Gastrocnemius medialis (tissue), 4 donors: ENCODE measurements at regions not wholly inside any gene's neighbourhood (a gene's known extent, or its start where the extent isn't known, plus 50 kb on each side); places are given as distances from the start of the nearest gene placed in this dataset.
"Not testable (repeated sequence)": the region's sequence is repeated elsewhere in the genome, so short reads cannot be mapped to it uniquely, and the experiment has no call there.

ENCODE experiments used
- ATAC-seq, 2 donors: fragments of 150-250 bp; one replicate each; pipeline ENCODE4 v1.9.1; 2016
- DNase-seq, 2 donors: peaks; one replicate each; pipeline ENCODE4 v3.0.0-alpha.2; 2019
- H3K27ac ChIP-seq, 4 donors: fragments of 200-600 bp; sonication (generic); 1 replicate in 1 of 4; 2 replicates in 3 of 4; pipeline ENCODE4 v1.5.1; 2016 to 2018; ENCODE audit warnings: mild to moderate bottlenecking in 2 of 4, moderate library complexity in 1 of 4
- H3K27me3 ChIP-seq, 3 donors: fragments of 200-600 bp; sonication (generic) in 2 of 3; 1 replicate in 1 of 3; 2 replicates in 2 of 3; pipeline versions ENCODE4 v1.5.1 to v1.6.0; 2016 to 2019; ENCODE audit warnings: mild to moderate bottlenecking in 1 of 3, moderate library complexity in 1 of 3
- H3K36me3 ChIP-seq, 2 donors: fragments of 200-600 bp; sonication (generic) in 1 of 2; one replicate each; pipeline ENCODE4 v1.5.1; 2017 to 2018
- H3K4me1 ChIP-seq, 2 donors: fragments of 200-600 bp; sonication (generic) in 1 of 2; one replicate each; pipeline ENCODE4 v1.5.1; 2016 to 2017; ENCODE audit warnings: mild to moderate bottlenecking in 2 of 2
- H3K4me3 ChIP-seq, 4 donors: fragments of 200-600 bp; sonication (generic) in 3 of 4; 1 replicate in 1 of 4; 2 replicates in 3 of 4; pipeline ENCODE4 v1.5.1; 2016 to 2019; ENCODE audit warnings: mild to moderate bottlenecking in 2 of 4
- H3K9me3 ChIP-seq, 3 donors: fragments of 200-600 bp; sonication (generic) in 2 of 3; 1 replicate in 1 of 3; 2 replicates in 2 of 3; pipeline ENCODE4 v1.5.1; 2016 to 2019
- CTCF ChIP-seq, 5 experiments: fragments of 450-650 bp in 3 of 5; fragments of 200-600 bp in 2 of 5; sonication (generic) in 2 of 5; IDR thresholded peaks in 4 of 5; conservative IDR thresholded peaks in 1 of 5; 1 replicate in 4 of 5; 2 replicates in 1 of 5; pipeline ENCODE4 v1.5.1; 2016 to 2019; ENCODE audit warnings: antibody characterized with exemption in 5 of 5, mild to moderate bottlenecking in 3 of 5, moderate library complexity in 3 of 5
- POLR2A ChIP-seq, 2 donors: fragments of 450-650 bp; IDR thresholded peaks; one replicate each; pipeline ENCODE4 v1.6.1; 2017; ENCODE audit warnings: antibody characterized with exemption in 2 of 2, mild to moderate bottlenecking in 2 of 2, moderate library complexity in 2 of 2
- in situ Hi-C, 4 donors: fragments of 200-750 bp; cut with MboI; loops; one replicate each; pipeline versions ENCODE4 v1.15.0 to v1.8.0; 2017; ENCODE audit warnings: low sequenced_read_pairs in 4 of 4
- intact Hi-C: fragments of 100-400 bp; cut with DNase I; formaldehyde crosslinking; loops from one replicate; pipeline ENCODE4 v1.15.1; 2023; ENCODE audit warnings: low total_unique reads

- in situ Hi-C loops: no loop called here
- Histone ChIP-seq H3K36me3 (no peaks in the 10 kb centered on the region), H3K4me1 (no peaks in the 10 kb centered on the region), H3K9me3 (peaks cover 0 to 5% (median 0%) of the 10 kb centered on the region in 3 donors), H3K27ac (no peak overlapping the region), H3K27me3 (peaks cover 0 to 2% (median 0%) of the 10 kb centered on the region in 3 donors), H3K4me3 (no peak overlapping the region)
- TF ChIP-seq POLR2A (IDR thresholded peaks at IDR 0.05) (no peak), CTCF (IDR thresholded peaks at IDR 0.05 in 4 of 5, conservative IDR thresholded peaks at IDR 0.05 in 1 of 5) (no peak)
- ATAC-seq (no peak), DNase-seq (no peak)
- intact Hi-C loops: no loop called here
Observed at GRCh38 chr2:160752475-160753330, 259.1 kb upstream of the RBMS1 start.

- ATAC-seq (no peak), DNase-seq (no peak)
- in situ Hi-C loops: no loop called here
- Histone ChIP-seq H3K27me3 (peaks cover 0 to 2% (median 0%) of the 10 kb centered on the region in 3 donors), H3K4me3 (no peak overlapping the region), H3K9me3 (peaks cover 0 to 5% (median 0%) of the 10 kb centered on the region in 3 donors), H3K27ac (no peak overlapping the region), H3K4me1 (no peaks in the 10 kb centered on the region), H3K36me3 (no peaks in the 10 kb centered on the region)
- intact Hi-C loops: no loop called here
- TF ChIP-seq POLR2A (IDR thresholded peaks at IDR 0.05): no peak
- TF ChIP-seq CTCF (IDR thresholded peaks at IDR 0.05 in 4 of 5, conservative IDR thresholded peaks at IDR 0.05 in 1 of 5): no peak
Observed at GRCh38 chr2:160753331-160753654, 259.7 kb upstream of the RBMS1 start.

- in situ Hi-C loops: no loop called here
Observed at GRCh38 chr2:160753960-160754359, 260.4 kb upstream of the RBMS1 start.

GRCh38 chr2:160756481-160756880 lies 262.9 kb upstream of the RBMS1 start:
- TF ChIP-seq POLR2A (IDR thresholded peaks at IDR 0.05) (no peak), CTCF (IDR thresholded peaks at IDR 0.05 in 4 of 5, conservative IDR thresholded peaks at IDR 0.05 in 1 of 5) (no peak)
- in situ Hi-C loops: no loop called here
- no peak for ATAC-seq
- DNase-seq: no peak
- no peak overlapping the region for H3K27ac ChIP-seq
- no peaks in the 10 kb centered on the region for H3K4me1 ChIP-seq
- peaks cover 0 to 5% (median 0%) of the 10 kb centered on the region in 3 donors for H3K9me3 ChIP-seq
- intact Hi-C loops: no loop called here
- no peak overlapping the region for H3K4me3 ChIP-seq
- no peaks in the 10 kb centered on the region for H3K36me3 ChIP-seq
- peaks cover 0 to 2% (median 0%) of the 10 kb centered on the region in 3 donors for H3K27me3 ChIP-seq

More at GRCh38 chr2:160753960-160754359, 260.4 kb upstream of the RBMS1 start:
- H3K36me3 ChIP-seq: no peaks in the 10 kb centered on the region
- H3K27me3 ChIP-seq: peaks cover 0 to 2% (median 0%) of the 10 kb centered on the region in 3 donors
- no peak for DNase-seq
- no peaks in the 10 kb centered on the region for H3K4me1 ChIP-seq
- intact Hi-C loops: no loop called here
- H3K9me3 ChIP-seq: peaks cover 0 to 5% (median 0%) of the 10 kb centered on the region in 3 donors
- no peak overlapping the region for H3K27ac ChIP-seq
- TF ChIP-seq CTCF (IDR thresholded peaks at IDR 0.05 in 4 of 5, conservative IDR thresholded peaks at IDR 0.05 in 1 of 5): no peak
- TF ChIP-seq POLR2A (IDR thresholded peaks at IDR 0.05): no peak
- no peak for ATAC-seq
- H3K4me3 ChIP-seq: no peak overlapping the region

GRCh38 chr2:160762493-160763128 lies 269.0 kb upstream of the RBMS1 start:
- in situ Hi-C loops, H3K4me3 ChIP-seq, DNase-seq, H3K27ac ChIP-seq, H3K4me1 ChIP-seq, ATAC-seq, intact Hi-C loops, H3K9me3 ChIP-seq, H3K27me3 ChIP-seq, H3K36me3 ChIP-seq: not testable (repeated sequence)
